ENCODE measurements at regions not wholly inside any gene's neighbourhood (a gene's known extent, or its start where the extent isn't known, plus 50 kb on each side); places are given as distances from the start of the nearest gene placed in this dataset.

DNA sequence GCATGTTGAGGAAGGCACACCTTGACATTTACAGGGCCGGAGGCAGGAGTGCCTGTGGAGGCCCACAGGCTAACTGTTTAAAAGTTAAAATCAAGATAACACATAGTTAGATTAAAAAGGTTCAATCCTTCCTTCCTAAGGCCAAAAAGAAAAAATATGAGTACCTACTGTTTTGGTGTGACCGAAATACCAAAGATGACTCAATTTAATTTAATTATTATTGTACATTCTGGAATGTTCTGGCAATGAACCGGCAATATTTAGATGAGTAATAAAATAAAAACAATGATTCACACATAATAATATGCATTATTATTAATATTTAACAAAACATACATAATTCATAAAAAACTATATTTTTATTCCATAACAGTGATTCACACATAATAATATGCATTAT lies 136.8 kb upstream of the NTF3 start:
- FAIRE-seq, result no peak
- no peak for DNase-seq (ENCODE audit: insufficient read length, low spot score)
- TF ChIP-seq POLR2A (IDR thresholded peaks at IDR 0.05; ENCODE audit: low read depth, low read length), result no peak

- DNase-seq (ENCODE audit: insufficient read length, low spot score), result no peak
- FAIRE-seq, result no peak
- no peak for TF ChIP-seq POLR2A (IDR thresholded peaks at IDR 0.05; ENCODE audit: low read depth, low read length)
Observed at GRCh38 chr12:5295996-5296395, 135.9 kb upstream of the NTF3 start.

DNA sequence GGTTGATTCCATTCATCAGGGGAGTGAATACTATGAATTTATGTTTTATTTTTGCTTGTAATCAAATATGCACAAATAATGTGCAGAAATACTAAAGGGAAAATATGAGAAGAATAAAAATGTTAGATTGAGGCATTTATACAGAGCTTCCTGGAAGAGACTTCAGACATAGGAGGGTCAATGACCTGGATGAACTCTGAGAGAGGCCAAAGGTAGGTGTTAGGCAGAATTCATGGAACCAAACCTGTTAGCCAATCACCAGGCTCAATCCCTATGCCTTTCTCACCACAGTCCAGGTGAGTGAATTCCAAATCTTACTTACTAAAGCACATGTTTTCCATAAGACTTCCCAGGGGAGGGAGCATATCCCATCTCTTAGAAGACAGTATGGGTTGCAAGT lies 130.4 kb upstream of the NTF3 start:
- no peak for FAIRE-seq
- no peak for TF ChIP-seq POLR2A (IDR thresholded peaks at IDR 0.05; ENCODE audit: low read depth, low read length)
- DNase-seq (ENCODE audit: insufficient read length, low spot score), result no peak

DNA sequence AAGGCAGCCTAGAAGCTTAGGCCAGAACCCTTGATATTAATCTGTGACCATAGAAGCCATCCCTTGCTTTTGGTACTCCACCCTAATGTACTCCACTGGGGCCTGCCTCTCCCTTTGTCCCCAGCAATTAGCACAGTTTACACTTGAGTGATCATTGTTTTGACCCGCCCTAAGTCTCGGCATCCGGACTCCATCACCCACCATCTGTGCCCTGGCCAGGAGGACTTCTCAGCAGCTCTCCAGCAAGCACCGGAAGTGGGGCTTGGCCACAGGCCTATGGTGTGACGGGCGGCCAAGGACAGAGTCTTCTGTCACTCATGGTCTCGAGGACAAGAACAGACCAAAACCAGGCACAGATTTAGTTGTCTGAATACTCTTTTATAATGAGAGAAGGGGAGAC lies 126.5 kb upstream of the NTF3 start:
- no peak for DNase-seq (ENCODE audit: insufficient read length, low spot score)
- no peak for FAIRE-seq
- no peak for TF ChIP-seq POLR2A (IDR thresholded peaks at IDR 0.05; ENCODE audit: low read depth, low read length)

- FAIRE-seq (no peak), DNase-seq (ENCODE audit: insufficient read length, low spot score) (no peak)
- TF ChIP-seq POLR2A (IDR thresholded peaks at IDR 0.05; ENCODE audit: low read depth, low read length), result no peak
Observed at GRCh38 chr12:5305886-5306545, 125.9 kb upstream of the NTF3 start.

GRCh38 chr12:5307065-5307464 lies 124.8 kb upstream of the NTF3 start:
- no peak for TF ChIP-seq POLR2A (IDR thresholded peaks at IDR 0.05; ENCODE audit: low read depth, low read length)
- FAIRE-seq (no peak), DNase-seq (ENCODE audit: insufficient read length, low spot score) (no peak)

DNA sequence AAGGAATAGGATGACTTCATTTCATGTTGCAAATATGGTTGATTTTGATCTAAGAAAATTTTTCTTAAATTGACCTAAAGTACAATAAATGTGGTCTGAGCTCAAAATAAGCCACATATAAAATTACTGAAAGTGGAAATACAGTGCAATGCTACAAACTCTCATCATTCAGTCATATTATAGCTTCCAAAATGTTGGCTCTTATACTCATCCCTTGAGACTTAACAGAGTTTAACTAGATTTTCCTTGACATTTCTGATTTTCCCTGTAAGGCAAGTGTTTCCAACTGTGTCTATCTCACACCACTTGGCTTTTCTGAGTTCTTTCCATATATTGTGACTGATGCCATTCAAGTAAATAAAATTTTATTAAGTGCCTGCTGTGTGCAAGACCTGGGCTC lies 123.7 kb upstream of the NTF3 start:
- no peak for TF ChIP-seq POLR2A (IDR thresholded peaks at IDR 0.05; ENCODE audit: low read depth, low read length)
- FAIRE-seq (no peak), DNase-seq (ENCODE audit: insufficient read length, low spot score) (no peak)

GRCh38 chr12:5308996-5309395 lies 122.9 kb upstream of the NTF3 start:
- FAIRE-seq (no peak), DNase-seq (ENCODE audit: insufficient read length, low spot score) (no peak)
- TF ChIP-seq POLR2A (IDR thresholded peaks at IDR 0.05; ENCODE audit: low read depth, low read length), result no peak

DNA sequence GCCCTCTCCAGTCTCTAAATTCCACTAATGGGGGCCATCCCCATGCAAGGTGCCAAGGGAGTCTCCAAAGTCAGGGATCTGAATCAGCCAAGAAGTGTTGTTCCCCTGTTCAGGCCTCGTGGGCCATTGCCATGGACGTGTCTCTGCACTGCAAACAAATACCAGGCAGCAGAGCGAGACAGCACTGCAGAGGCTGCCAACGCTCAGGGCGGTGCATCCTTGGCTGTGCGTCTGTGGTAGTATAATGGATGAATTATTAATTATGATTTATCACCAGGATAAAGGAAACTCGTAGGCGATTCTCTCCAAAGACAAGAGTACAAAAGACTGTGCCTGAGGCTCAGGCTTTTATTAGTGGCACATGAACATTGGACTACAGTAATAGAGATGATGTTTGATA lies 122.3 kb upstream of the NTF3 start:
- no peak for DNase-seq (ENCODE audit: insufficient read length, low spot score)

DNA sequence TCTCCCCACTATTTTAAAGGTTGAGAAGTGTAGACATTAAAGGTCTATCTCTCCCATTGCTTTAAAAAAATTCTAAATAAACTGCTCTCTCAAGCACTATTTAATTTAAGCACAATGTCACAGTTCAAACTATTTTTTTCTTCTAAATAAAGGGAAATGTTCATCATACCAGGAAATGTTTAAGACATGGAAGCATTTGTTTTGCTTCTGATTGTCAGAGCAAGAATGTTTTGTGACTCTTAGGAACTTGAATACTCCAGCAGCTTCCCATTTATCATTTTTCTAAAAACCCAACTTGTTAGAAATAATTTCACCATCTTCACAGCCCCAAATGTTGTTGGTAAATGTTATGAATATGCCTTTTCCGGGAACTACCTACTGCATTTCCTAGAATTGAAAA lies 121.8 kb upstream of the NTF3 start:
- FAIRE-seq, result no peak
- no peak for TF ChIP-seq POLR2A (IDR thresholded peaks at IDR 0.05; ENCODE audit: low read depth, low read length)
- DNase-seq (ENCODE audit: insufficient read length, low spot score), result no peak

More for the DNA sequence above, 122.3 kb upstream of the NTF3 start:
- no peak for TF ChIP-seq POLR2A (IDR thresholded peaks at IDR 0.05; ENCODE audit: low read depth, low read length)
- no peak for FAIRE-seq

- TF ChIP-seq POLR2A (IDR thresholded peaks at IDR 0.05; ENCODE audit: low read depth, low read length), result no peak
- FAIRE-seq (no peak), DNase-seq (ENCODE audit: insufficient read length, low spot score) (no peak)
Observed at GRCh38 chr12:5317556-5317955, 114.4 kb upstream of the NTF3 start.

- FAIRE-seq, result peak; percentile 99
- TF ChIP-seq POLR2A (IDR thresholded peaks at IDR 0.05; ENCODE audit: low read depth, low read length), result no peak
- DNase-seq (ENCODE audit: insufficient read length, low spot score), result peak; percentile 67
Observed at GRCh38 chr12:5318874-5319273, 113.0 kb upstream of the NTF3 start.

GRCh38 chr12:5328669-5329517 lies 103.0 kb upstream of the NTF3 start:
- FAIRE-seq, result no peak

GRCh38 chr12:5332551-5332950 lies 99.4 kb upstream of the NTF3 start:
- FAIRE-seq (no peak), DNase-seq (ENCODE audit: insufficient read length, low spot score) (no peak)
- TF ChIP-seq POLR2A (IDR thresholded peaks at IDR 0.05; ENCODE audit: low read depth, low read length), result no peak

More at GRCh38 chr12:5328669-5329517, 103.0 kb upstream of the NTF3 start:
- no peak for TF ChIP-seq POLR2A (IDR thresholded peaks at IDR 0.05; ENCODE audit: low read depth, low read length)
- no peak for DNase-seq (ENCODE audit: insufficient read length, low spot score)

DNA sequence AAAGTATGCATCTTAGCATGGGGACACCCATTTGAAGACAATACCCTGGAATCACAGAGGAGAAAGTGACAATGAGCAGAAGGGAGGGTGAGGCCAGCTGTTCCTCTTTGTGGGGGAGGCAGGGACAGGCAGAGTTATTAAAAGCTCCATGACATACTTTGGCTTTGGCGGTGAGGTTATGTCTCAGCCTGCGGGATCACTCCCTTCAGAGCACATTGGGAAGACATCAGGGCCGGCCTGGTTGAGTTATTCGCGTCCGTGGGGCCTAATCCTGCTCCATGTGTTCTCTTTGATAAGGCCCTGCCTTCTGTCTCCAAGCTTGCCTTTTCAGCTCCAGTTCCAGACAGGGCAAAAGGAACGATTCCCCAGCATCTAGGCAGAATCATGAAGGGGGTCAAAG lies 98.8 kb upstream of the NTF3 start:
- no peak for FAIRE-seq
- no peak for DNase-seq (ENCODE audit: insufficient read length, low spot score)
- TF ChIP-seq POLR2A (IDR thresholded peaks at IDR 0.05; ENCODE audit: low read depth, low read length), result no peak
